GM13976 (cell line): ENCODE measurements at regions not wholly inside any gene's neighbourhood (a gene's known extent, or its start where the extent isn't known, plus 50 kb on each side); places are given as distances from the start of the nearest gene placed in this dataset.

Experiments
- DNase-seq: peaks from one replicate; pipeline ENCODE4 v3.0.0; 2012; ENCODE audit warnings: low spot score
- CTCF ChIP-seq: IDR thresholded peaks from 2 replicates; pipeline ENCODE4 v1.5.1; 2012; ENCODE audit warnings: borderline replicate concordance, mild to moderate bottlenecking; ENCODE audit not compliant: insufficient read depth; ENCODE audit errors: extremely low read depth, missing control alignments, control extremely low read depth
- in situ Hi-C: fragments of 300-500 bp; cut with MboI; formaldehyde crosslinking; loops from one replicate; pipeline ENCODE4 v1.12.0; 2022; ENCODE audit warnings: low sequenced_read_pairs, mixed read lengths, inconsistent platforms; ENCODE audit not compliant: unreplicated experiment

GRCh38 chrX:97751735-97752134 is 868.0 kb downstream of the RPA4 start:
- DNase-seq: no peak
- in situ Hi-C loops: no loop called here
- no peak for TF ChIP-seq CTCF

GRCh38 chrX:97756879-97757278 is 873.2 kb downstream of the RPA4 start:
- DNase-seq: no peak
- in situ Hi-C loops: no loop called here
- TF ChIP-seq CTCF: no peak

- no peak for TF ChIP-seq CTCF
- in situ Hi-C loops: no loop called here
- no peak for DNase-seq
Measured at GRCh38 chrX:97763391-97763790, 879.7 kb downstream of the RPA4 start.

GRCh38 chrX:97763981-97764380 is 880.3 kb downstream of the RPA4 start:
- in situ Hi-C loops: no loop called here
- no peak for DNase-seq
- no peak for TF ChIP-seq CTCF

GRCh38 chrX:97766501-97767095 is 882.9 kb downstream of the RPA4 start:
- no peak for TF ChIP-seq CTCF
- in situ Hi-C loops: no loop called here
- no peak for DNase-seq

- no peak for DNase-seq
- no peak for TF ChIP-seq CTCF
- in situ Hi-C loops: no loop called here
Measured at GRCh38 chrX:97787311-97787710, 903.6 kb downstream of the RPA4 start.
